GM19025 (cell line): ENCODE measurements at regions not wholly inside any gene's neighbourhood (a gene's known extent, or its start where the extent isn't known, plus 50 kb on each side); places are given as distances from the start of the nearest gene placed in this dataset.

Experiments
- ATAC-seq: cut with Tn5 transposase; IDR thresholded peaks from one replicate; pipeline ENCODE4 v1.9.1; 2021; ENCODE audit warnings: mild to moderate bottlenecking, low read depth, moderate library complexity; ENCODE audit not compliant: unreplicated experiment

DNA sequence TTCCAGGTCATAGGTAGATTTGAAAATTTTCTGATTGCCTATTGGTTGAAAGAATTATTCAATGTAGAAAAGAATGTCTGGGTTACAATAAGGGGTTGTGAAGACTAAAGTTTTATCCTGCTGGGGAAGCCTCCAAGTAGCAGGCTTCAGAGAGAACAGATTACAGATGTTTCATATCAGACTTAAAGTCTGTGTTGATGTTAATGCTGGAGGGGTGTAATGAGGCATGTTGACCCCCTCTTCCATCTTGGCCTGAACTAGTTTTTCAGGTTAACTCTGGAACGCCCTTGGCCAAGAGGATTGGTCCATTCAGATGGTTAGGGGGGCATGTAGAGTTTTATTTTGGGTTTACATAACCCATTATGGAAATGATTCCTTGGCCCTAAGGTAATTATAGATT, 356.2 kb downstream of the UTRN start:
- ATAC-seq = no peak

GRCh38 chr6:144644776-144645175, 359.6 kb downstream of the UTRN start:
- no peak for ATAC-seq

GRCh38 chr6:144646093-144647056, 361.2 kb downstream of the UTRN start:
- ATAC-seq = no peak

DNA sequence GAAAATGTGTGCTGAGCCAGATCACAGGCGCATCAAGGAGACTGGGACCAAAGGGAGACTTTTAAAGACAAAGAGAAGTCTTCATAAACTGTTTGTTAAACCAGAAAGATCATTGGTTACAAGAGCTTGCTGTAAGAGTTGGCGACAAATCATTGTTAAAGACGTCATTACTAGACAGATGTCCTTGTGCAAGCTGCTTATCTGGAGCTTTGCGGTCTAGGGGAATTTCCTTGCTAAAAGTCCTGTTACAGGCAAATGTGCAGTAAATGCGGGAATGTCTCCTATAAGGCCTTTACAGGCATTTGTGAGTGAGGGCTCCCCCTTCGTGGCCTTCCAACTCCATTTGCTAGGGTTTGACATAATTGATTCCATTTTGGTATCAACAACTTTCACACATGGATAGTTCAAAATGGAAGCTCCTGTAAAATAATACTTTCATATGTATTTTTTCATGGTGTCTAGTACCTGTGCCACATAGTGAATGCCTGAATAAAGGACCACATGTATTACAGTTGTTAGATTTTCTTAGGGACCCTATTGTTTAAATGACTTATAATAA, 362.4 kb downstream of the UTRN start:
- ATAC-seq = no peak

GRCh38 chr6:144647971-144648651, 363.0 kb downstream of the UTRN start:
- no peak for ATAC-seq

- no peak for ATAC-seq
Measured at GRCh38 chr6:144649085-144649484, 363.9 kb downstream of the UTRN start.

DNA sequence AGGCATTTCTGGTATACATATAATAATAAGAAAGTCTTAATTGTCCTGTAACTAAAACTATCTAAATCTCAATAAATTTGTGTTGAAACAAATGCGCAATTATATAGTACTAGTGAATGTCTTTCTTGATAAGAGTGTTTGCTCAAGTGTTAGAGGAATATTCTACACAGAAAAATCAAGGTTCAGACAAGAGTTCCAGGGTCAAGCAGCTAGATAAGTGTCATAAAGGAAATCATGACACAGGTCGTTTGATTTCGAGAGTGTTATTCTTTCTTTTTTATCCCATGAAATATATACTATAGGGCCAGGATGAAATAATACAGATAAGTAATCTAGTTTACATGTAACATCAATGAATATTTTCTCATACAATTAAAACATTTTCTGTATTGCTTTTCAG, 366.1 kb downstream of the UTRN start:
- ATAC-seq = no peak

GRCh38 chr6:144652292-144652891, 367.3 kb downstream of the UTRN start:
- no peak for ATAC-seq

- peak; percentile 71 for ATAC-seq
Measured at GRCh38 chr6:144653885-144654505, 368.9 kb downstream of the UTRN start.

- peak; percentile 5 for ATAC-seq
Measured at GRCh38 chr6:144654506-144654905, 369.4 kb downstream of the UTRN start.

- no peak for ATAC-seq
Measured at GRCh38 chr6:144655376-144655775, 370.2 kb downstream of the UTRN start.

GRCh38 chr6:144657691-144658090, 372.6 kb downstream of the UTRN start:
- ATAC-seq = no peak

DNA sequence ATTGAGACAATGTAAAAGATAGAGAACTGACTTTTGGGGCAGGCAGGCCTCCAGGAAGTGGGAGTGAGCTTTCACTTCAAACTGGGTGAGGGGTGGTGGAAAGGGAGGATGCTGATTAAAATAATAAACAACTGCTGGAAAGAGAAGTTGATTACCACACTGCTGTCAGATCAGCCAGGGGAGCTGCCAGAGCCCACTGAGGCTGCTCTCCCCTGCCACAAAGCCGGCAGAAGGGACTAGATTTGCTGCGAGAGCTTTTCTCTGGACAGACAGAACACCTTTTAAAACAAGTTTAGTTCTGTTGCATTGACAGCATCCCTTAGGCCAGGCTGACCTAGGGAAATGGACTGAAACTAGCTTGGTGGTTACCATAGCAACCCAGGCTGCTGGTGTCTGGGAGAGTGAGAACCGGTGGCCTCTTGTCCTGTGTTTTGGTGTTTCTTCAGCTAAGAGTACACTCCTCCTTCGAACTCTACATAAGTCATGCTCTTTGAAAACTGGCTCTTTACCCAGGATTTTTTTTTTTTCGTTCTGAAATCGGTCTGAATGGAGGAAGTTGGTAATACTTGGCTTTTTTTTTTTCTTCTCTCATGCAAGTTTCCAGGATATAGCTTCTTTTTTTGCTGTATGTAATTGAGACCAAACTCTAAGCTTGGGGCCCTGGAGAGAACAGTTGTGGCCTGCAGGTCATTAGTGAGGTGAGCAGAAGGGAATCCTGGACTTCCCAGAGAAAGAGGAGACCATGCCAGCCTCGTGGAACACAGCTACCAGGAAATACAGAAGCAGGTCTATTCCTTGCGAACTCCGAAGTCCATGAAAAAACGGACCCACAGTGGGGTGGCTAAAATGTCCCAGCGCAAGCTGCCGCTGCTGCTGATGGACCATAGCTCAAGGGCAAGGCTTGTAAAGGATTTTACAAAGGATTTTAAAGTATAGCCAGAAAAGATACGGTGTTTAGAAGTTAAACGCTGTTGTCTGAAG, 374.4 kb downstream of the UTRN start:
- ATAC-seq = peak; percentile 58

DNA sequence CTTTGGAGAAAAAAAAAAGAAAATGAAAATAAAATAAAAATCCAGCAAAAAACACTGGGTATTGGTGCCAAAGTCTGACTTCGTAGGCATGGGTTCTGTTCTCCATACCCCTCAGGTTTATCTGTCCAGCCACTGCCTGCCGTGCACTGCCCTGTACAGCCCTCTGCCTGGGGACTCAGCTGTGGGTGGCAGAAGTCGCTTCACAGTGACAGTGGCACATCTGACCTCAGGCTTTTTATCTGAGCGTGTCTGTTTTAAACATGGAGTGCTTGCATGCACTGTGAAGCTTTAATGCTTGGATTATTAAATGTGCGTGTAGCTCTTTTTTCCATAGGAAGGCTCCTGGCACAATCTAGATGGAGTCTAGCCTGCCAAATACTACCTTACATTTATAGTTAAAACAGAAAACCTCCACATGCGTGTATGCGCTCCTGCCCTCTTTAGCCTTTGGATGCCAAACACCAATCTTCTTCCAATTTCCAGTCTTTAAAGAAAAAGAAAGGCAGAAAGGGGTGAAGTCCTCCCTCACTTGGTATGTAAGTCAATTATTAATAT, 375.5 kb downstream of the UTRN start:
- no peak for ATAC-seq

GRCh38 chr6:144661116-144661806, 376.1 kb downstream of the UTRN start:
- ATAC-seq = no peak

DNA sequence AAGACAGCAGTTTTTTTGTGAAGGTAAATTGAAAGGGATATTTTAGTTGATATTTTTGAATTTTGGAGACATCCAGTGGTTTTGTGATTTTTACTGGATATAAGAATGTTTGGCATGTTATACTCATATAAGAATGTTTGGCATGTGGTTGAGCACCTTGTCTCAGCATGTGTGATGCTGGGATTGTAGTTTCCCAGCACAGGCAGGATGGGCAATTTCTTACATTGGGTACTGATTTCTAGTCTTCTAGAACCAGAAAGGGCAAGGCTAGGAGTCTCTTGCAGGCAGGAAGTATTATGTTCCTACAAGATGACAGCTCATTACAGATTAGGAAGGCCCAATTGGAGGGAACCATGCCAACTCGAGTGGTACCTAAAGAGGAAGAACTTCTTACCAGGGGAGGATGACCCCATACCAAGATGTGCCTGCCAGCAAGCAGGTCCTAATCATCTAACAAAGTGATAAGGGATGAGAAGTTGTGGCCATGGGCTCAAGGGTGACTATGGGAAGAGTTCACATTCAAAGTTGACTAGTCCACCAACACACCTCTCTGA, 377.8 kb downstream of the UTRN start:
- ATAC-seq = no peak

GRCh38 chr6:144664281-144664680, 379.1 kb downstream of the UTRN start:
- no peak for ATAC-seq

DNA sequence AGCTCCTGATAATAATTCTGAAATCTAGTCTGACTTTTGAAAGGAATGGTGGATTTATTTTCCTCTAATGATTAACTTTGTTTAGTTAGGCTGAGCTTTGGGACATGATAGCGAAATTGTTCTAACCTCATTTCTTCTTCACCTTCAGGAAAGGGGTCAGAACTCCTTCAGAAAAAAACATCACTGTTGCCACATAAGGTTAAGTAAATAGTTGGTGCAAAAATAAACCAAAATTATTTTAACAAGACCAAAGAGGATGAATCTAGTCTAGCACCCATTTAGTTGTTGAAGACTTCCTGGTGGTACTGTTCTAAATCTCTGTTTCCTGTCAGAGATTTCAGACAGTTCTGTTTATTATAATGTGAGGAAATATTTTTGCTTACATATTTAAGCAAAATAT, 379.8 kb downstream of the UTRN start:
- ATAC-seq = no peak
